OCI-LY3 (cell line): ENCODE measurements at regions not wholly inside any gene's neighbourhood (a gene's known extent, or its start where the extent isn't known, plus 50 kb on each side); places are given as distances from the start of the nearest gene placed in this dataset.

Experiments used
- EZH2phosphoT487 ChIP-seq: fragments of 200-600 bp; shearing (Covaris generic); IDR thresholded peaks from 2 replicates; pipeline ENCODE4 v1.6.1; 2018; ENCODE audit warnings: antibody characterized with exemption, mixed run types, low read depth
- TF ChIP-seq, protein P1 (sequence below): fragments of 200-600, 300-600 bp; sonication (generic); IDR thresholded peaks from 2 replicates; pipeline ENCODE4 v1.5.1; 2014; ENCODE audit warnings: antibody characterized with exemption, low read length, low read depth

DNA sequence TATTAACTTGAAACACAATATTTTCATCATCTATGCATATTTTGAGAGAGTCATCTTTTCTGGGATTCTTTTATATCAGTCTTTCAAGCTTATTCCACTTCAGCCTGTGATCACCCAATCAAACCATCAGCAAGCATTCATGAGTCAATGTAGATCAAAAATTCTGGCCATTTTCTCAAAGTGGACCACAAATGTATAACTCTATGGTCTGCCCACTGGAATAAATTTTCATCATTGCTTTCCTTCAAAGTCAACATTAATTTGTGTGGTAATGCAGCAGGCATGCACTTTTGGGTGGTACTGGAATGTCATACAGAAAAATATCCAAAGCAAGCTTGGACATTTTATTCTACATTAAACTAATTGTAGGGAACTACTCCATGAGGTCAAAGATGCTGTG is 1013.0 kb downstream of the STIM2 start:
- TF ChIP-seq, protein P1, sequence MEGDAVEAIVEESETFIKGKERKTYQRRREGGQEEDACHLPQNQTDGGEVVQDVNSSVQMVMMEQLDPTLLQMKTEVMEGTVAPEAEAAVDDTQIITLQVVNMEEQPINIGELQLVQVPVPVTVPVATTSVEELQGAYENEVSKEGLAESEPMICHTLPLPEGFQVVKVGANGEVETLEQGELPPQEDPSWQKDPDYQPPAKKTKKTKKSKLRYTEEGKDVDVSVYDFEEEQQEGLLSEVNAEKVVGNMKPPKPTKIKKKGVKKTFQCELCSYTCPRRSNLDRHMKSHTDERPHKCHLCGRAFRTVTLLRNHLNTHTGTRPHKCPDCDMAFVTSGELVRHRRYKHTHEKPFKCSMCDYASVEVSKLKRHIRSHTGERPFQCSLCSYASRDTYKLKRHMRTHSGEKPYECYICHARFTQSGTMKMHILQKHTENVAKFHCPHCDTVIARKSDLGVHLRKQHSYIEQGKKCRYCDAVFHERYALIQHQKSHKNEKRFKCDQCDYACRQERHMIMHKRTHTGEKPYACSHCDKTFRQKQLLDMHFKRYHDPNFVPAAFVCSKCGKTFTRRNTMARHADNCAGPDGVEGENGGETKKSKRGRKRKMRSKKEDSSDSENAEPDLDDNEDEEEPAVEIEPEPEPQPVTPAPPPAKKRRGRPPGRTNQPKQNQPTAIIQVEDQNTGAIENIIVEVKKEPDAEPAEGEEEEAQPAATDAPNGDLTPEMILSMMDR: no peak
- TF ChIP-seq EZH2phosphoT487: no peak
